GM13977 (cell line): ENCODE measurements at regions not wholly inside any gene's neighbourhood (a gene's known extent, or its start where the extent isn't known, plus 50 kb on each side); places are given as distances from the start of the nearest gene placed in this dataset.

Source experiments
- DNase-seq: peaks from one replicate; pipeline ENCODE4 v3.0.0; 2012; ENCODE audit warnings: low spot score
- in situ Hi-C: fragments of 300-500 bp; cut with MboI; formaldehyde crosslinking; loops from one replicate; pipeline ENCODE4 v1.12.0; 2022; ENCODE audit warnings: low sequenced_read_pairs, low pct_unique_long_range_greater_than_20kb, mixed read lengths, inconsistent platforms; ENCODE audit not compliant: unreplicated experiment
- TF ChIP-seq, protein P1 (sequence below): IDR thresholded peaks from 2 replicates; pipeline ENCODE4 v1.5.1; 2012; ENCODE audit warnings: mild to moderate bottlenecking, control low read depth; ENCODE audit not compliant: insufficient read depth; ENCODE audit errors: extremely low read depth, missing control alignments

DNA sequence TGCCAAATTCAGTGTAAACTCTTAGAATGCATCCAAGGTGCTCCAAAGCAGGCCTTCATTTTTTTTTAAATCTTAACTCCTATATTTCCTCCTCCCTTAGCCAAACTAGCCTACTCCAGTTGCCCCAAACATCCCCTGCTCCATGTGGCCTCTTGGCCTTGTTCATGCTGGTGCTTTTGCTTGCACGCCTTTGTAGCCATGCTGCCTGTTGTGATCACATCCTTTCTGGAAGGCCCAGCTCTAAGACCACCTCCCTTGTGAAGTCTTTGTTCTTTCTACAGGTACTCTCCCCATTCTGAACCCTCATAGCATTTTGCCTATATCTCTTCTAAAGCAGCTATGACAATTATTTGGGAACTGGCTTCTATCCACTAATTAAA lies 375.3 kb upstream of the NFE2L3 start:
- in situ Hi-C loops: no loop called here
- no peak for DNase-seq
- TF ChIP-seq, protein P1, sequence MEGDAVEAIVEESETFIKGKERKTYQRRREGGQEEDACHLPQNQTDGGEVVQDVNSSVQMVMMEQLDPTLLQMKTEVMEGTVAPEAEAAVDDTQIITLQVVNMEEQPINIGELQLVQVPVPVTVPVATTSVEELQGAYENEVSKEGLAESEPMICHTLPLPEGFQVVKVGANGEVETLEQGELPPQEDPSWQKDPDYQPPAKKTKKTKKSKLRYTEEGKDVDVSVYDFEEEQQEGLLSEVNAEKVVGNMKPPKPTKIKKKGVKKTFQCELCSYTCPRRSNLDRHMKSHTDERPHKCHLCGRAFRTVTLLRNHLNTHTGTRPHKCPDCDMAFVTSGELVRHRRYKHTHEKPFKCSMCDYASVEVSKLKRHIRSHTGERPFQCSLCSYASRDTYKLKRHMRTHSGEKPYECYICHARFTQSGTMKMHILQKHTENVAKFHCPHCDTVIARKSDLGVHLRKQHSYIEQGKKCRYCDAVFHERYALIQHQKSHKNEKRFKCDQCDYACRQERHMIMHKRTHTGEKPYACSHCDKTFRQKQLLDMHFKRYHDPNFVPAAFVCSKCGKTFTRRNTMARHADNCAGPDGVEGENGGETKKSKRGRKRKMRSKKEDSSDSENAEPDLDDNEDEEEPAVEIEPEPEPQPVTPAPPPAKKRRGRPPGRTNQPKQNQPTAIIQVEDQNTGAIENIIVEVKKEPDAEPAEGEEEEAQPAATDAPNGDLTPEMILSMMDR: no peak

DNA sequence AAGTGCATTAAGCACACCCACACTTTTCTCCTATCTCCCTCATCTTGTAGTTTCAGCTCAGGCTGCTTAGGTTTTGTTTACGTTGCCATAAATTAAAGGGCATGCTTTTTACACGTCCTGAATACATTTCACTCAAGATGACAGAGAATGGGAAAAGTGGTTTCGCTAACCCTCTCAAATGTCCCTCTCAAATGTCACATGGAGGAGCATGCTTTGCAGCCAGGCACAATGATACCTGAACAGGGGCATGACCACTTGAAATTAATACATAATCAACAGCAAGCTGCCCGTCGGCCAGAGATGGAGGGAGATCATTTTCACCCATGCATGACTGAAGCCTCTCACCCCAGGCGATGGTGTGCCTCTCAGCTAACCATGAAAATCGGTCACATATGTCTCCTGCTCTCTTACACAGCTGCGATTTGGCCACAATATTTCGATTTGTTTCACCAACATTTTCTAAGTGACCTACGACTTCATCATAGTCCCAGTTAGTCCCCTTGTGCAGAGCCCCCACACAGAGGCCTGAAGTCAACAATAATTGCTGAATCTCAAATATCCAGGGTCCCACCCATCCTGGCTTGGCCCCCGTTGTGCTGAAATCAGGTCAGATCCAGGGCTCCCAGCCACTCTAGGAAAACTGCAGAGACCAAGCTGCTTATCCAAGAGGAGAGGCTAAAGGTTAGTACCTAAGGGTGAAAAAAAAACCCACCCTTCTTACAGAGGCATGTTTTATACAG lies 373.9 kb upstream of the NFE2L3 start:
- DNase-seq: no peak
- in situ Hi-C loops: no loop called here
- TF ChIP-seq, protein P1: no peak

DNA sequence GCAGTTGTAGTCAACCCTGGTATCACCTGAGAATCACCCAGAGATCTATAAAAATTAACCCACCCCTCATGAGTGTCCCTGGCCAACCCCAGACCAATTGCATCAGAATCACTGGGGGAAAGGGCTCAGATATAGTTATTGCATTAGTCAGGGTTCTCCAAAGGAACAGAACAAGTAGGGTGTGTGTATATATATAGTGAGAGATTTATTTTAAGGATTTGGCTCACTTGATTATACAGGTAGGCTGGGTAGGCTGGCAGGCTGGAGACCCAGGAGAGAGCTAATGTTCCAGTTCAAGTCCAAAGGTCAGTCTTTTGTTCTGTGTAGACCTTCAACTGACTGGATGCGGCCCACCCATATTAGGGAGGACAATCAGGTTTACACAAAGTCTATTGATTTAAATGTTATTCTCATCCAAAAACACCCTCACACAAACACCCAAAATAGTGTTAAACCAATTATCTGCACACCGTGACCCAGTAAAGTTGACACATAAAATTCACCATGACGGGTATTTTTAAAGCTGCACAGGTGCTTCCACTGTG lies 372.9 kb upstream of the NFE2L3 start:
- DNase-seq: no peak
- TF ChIP-seq, protein P1: no peak
- in situ Hi-C loops: no loop called here

DNA sequence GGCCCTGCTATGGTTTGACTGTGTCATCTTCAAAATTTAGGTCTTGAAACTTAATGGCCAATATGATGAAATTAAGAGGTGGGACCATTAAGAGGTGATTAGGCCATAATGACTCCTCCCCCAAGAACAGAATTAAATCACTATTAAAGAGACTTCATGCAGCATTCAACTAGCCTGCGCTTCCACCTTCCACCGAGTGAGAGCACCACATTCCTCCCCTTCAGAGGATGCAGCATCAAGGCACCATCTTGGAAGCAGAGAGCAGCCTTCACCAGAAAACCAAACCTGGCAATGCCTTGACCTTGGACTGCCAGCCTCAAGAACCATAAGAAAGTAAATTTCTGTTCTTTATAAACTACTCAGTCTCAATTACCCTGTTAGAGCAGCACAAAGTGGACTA lies 371.1 kb upstream of the NFE2L3 start:
- TF ChIP-seq, protein P1: no peak
- in situ Hi-C loops: no loop called here
- no peak for DNase-seq

DNA sequence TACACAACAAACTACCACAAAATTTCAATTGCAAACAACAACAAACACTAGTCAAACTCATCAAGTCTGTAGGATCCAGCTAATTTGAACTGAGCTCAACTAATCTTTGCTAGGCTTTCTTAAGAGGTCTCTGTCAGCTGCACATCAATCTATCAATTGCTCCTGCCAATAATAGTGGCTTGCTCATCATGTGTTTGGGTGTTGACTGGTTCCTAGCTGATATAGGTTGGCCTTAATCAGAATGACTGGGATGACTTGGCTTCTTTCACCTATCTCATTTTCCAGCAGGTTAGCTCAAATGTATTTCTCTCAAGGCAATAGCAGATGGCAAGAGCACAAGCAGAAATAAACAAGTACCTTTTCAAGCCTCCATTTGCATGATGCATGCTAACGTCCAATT lies 370.3 kb upstream of the NFE2L3 start:
- DNase-seq: no peak
- TF ChIP-seq, protein P1: no peak
- in situ Hi-C loops: no loop called here

DNA sequence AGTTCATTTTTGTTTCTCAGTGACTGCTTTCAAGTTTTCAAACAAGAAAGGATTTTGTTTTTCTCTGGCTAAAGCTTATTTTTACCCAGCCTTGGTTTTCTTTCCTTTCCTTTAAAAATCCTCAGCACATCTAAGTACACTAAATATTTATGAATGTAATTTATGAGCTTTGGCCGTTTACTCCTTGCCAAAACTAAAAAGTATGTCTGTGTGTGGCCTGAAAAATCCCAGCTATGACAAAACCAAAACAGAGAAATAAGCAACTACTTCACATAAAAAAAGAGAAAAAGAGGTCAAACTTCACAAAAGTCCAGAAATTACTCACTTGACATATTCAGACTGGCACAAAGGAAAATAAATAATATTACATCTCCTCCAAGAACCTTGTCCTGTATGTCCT lies 365.1 kb upstream of the NFE2L3 start:
- in situ Hi-C loops: no loop called here
- TF ChIP-seq, protein P1: no peak
- no peak for DNase-seq
